ENCODE measurements at regions not wholly inside any gene's neighbourhood (a gene's known extent, or its start where the extent isn't known, plus 50 kb on each side); places are given as distances from the start of the nearest gene placed in this dataset.

GRCh38 chr5:5708367-5708919 is 286.0 kb downstream of the ICE1 start:
- intact Hi-C loops (cut with DNase I), result no loop called here
- no peak for DNase-seq (ENCODE audit: low spot score)

DNA sequence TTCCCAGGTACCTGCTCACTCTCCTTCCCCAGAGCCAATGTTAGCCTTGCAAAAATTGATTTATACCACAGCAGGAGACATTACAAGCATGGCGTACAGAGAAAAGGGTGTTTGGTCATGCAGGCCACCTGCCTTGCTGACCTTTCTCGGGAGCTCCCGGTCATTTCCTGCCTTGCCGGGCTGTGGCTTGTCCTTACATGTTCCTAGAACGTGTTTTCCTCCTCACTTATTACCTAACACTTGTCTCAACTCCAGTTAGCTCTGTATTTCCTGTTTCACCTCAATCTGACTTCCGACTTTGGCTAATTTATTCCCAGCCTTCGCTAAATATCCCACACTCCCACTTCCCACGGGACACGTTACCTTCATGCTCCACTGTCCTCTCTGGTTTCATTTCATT is 282.5 kb downstream of the ICE1 start:
- intact Hi-C loops (cut with DNase I), result no loop called here

GRCh38 chr5:5704352-5704751 is 281.9 kb downstream of the ICE1 start:
- no peak for DNase-seq (ENCODE audit: low spot score)
- intact Hi-C loops (cut with DNase I), result no loop called here

More for the DNA sequence above, 282.5 kb downstream of the ICE1 start:
- no peak for DNase-seq (ENCODE audit: low spot score)

DNA sequence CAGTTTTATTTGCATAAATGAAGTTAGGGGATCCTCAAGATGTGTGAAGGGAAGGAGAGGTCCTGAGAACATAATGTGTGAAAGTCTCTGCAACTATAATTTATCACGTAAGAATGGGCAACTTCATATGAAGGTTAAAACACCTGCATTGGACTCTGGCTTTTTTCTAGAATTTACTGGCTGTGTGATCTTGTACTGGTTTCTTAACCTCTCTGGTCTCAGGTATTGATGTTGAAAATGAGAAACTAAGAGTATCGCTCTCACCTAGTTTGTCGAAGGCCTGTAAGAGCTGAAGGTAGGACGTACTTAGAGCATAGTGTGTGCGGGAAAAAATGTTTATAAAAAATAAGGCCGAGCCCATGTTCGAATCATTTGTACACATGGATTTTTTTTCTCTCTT is 280.5 kb downstream of the ICE1 start:
- no peak for DNase-seq (ENCODE audit: low spot score)
- intact Hi-C loops (cut with DNase I), result no loop called here

- DNase-seq (ENCODE audit: low spot score), result no peak
- intact Hi-C loops (cut with DNase I), result no loop called here
These were observed 278.1 kb downstream of the ICE1 start for GRCh38 chr5:5700549-5700948.

DNA sequence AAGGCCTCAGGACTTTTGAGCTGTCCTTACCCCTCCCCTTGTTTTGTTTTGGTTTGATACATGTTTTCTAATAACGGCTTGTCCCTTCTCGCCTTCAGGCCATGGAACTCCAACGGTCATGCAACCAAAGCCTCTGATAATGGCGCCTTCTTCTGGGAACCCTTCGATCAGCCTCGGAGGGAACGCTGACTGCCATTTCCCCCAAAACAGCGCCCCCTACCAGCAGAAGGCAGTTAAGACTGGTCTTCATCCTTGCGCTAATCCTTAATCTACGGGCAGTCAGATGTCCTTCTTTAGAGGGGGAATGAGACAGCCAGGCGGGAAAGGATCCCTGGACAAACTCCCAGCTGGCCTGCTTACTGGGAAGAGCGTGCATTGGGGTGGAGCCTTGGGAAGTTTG is 276.6 kb downstream of the ICE1 start:
- no peak for DNase-seq (ENCODE audit: low spot score)
- intact Hi-C loops (cut with DNase I), result no loop called here

- DNase-seq (ENCODE audit: low spot score), result no peak
- intact Hi-C loops (cut with DNase I), result no loop called here
These were observed 272.8 kb downstream of the ICE1 start for GRCh38 chr5:5695266-5695665.

DNA sequence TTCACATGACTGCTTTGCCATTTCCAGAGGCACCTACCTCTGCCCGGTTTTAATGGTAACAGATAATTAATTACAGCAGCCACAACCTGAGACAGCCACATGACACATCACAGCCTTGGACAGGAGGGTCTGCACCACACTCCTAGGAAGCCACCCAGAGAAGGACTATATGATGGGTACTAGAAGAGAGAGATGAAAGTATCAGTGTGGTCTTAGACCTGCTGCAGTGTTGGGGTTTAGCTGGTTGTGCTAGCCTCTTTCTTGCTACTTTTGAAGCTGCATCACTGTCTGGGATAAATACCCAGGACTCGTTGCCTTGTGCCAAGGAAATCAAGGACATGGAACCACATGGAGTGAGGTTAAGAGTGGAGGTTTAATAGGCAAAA is 266.4 kb downstream of the ICE1 start:
- intact Hi-C loops (cut with DNase I), result no loop called here
- DNase-seq (ENCODE audit: low spot score), result no peak

GRCh38 chr5:5688194-5688924 is 265.9 kb downstream of the ICE1 start:
- intact Hi-C loops (cut with DNase I), result no loop called here
- no peak for DNase-seq (ENCODE audit: low spot score)

DNA sequence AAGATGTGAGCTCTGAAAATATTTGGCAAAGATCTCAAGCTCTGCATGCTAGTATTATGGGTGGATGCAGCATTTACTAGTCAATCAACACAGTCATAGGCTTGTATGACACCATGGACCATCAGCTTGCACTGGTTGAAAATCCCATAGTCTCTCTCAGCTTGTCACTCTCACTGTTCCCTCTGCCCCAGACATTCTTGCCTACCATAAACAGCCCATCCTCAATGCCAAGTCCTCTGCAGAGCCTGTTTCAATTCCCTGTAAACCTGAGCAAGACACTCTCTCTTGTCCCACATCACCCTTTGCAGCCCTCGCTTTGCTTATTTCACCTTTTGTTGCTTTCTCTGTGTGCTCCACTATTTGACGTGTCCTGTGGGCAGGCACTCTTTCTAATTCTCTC is 264.6 kb downstream of the ICE1 start:
- DNase-seq (ENCODE audit: low spot score), result no peak
- intact Hi-C loops (cut with DNase I), result no loop called here

DNA sequence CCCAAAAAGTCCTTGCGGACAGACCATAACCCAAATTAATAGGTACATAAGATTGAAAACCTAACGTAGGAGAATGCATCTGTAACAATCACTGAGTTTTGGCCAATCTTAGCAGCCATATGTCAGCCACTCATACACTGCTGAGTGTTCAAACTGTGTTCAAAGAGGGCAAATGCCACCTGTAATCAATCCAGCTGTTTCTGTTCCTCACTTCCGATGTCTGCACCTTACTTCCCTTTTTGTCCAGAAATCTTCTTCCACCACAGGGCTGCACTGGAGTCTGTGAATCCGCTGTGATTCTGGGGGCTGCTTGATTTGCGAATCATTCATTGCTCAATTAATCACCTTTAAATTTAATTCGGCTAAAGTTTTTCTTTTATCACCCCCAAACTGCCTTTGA is 263.9 kb downstream of the ICE1 start:
- no peak for DNase-seq (ENCODE audit: low spot score)
- intact Hi-C loops (cut with DNase I), result no loop called here

GRCh38 chr5:5685737-5686136 is 263.3 kb downstream of the ICE1 start:
- no peak for DNase-seq (ENCODE audit: low spot score)
- intact Hi-C loops (cut with DNase I), result no loop called here

DNA sequence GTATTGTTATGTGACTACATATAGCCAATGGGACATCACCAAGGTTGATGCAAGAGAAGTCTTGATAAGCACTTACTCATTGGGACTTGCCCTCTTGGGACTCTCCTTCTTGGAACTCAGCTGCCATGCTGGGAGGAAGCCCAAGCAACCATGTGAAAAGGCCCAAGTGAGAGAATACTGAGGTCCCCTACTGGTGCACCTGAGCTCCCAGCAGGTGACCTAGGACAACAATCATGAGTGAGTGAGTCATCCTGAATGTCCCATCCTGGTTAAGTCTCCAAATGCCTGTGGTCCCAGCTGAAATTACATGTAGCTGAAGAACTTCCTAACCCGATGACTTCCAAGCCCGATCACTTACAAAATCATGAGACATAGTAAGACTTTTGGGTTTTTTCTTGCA is 260.7 kb downstream of the ICE1 start:
- DNase-seq (ENCODE audit: low spot score), result no peak
- intact Hi-C loops (cut with DNase I), result no loop called here

DNA sequence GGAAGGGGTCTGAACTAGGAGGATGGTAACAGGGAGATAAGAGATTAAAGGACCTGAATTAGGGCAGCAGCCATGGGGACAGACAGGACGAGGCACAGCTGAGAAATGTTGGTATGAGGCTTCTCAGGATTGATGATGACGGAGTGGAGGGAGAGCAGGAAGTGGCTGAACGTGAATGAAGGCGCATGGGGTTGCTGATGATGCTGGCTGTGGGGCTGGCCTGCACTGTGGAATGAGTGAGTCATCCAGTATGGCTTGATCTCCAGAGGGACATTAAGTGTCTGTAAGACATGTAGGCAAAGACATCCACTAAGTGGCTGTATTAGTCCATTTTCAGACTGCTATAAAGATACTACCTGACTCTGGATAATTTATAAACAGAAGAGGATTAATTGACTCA is 256.4 kb downstream of the ICE1 start:
- DNase-seq (ENCODE audit: low spot score), result peak; percentile 90
- intact Hi-C loops (cut with DNase I), result no loop called here

- intact Hi-C loops (cut with DNase I), result no loop called here
- DNase-seq (ENCODE audit: low spot score), result no peak
These were observed 255.3 kb downstream of the ICE1 start for GRCh38 chr5:5677738-5678137.

GRCh38 chr5:5676218-5676617 is 253.7 kb downstream of the ICE1 start:
- no peak for DNase-seq (ENCODE audit: low spot score)
- intact Hi-C loops (cut with DNase I), result no loop called here

DNA sequence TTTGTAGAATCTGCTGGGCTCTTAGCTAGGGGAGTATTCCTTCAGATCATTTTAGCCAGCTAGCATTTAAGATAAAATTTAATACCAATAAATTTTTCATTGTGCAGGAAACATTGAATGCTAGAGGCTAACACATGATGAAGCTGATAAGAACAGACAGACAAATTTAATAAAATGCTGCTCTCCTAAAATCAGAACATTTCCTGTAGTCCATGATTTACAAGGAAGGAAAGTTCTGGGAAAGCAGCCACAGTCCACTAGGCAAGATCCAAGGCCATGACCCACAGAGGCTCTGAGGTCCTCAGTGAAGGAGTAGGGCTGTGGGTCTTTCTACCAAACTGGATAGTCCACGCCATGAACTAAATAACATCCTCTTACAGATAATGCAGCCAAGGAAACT is 253.0 kb downstream of the ICE1 start:
- DNase-seq (ENCODE audit: low spot score), result no peak
- intact Hi-C loops (cut with DNase I), result no loop called here

DNA sequence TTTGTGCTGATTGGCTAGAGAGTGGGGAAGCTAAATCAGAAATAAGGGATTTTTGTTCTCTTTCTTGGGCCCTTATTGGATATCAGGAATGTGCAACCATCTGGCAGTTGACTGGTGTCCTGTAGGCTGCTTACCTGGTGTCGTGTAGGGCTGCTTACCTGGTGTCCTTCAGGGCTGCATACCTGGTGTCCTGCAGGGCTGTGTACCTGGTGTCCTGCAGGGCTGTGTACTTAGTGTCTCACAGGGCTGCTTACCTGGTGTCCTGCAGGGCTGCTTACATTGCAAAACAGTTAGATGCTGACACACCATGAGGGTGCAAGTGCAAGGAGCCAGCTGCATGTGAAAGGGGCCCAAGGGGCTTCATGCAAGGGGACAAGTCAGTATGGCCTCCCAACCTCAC is 249.3 kb downstream of the ICE1 start:
- intact Hi-C loops (cut with DNase I), result no loop called here
- no peak for DNase-seq (ENCODE audit: low spot score)

GRCh38 chr5:5667136-5667554 is 244.7 kb downstream of the ICE1 start:
- intact Hi-C loops (cut with DNase I), result loop anchor here in 1 of 2 donors (10.0 kb wide), 1 partner anchor 152 kb away; no protein-coding TSS in a partner anchor
- no peak for DNase-seq (ENCODE audit: low spot score)

DNA sequence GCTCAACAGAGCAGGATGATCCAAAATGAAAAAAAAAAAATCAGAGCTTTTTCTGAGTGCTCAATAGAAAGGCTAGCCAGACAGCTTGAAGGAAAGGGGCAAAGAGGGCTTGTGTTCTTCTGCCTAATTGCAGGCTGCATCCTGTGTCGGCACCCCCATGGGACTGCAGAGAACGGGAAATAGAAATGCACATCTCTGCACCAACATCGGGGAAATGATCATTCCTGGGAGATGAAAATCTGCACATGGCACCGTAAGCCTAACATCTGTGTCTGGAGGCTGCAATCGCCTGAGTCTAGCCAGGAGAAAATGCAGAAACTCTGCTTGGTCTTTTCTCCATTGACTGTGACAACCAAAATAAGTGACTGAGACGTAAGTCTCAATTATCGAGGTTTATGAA is 243.9 kb downstream of the ICE1 start:
- intact Hi-C loops (cut with DNase I), result loop anchor here in 1 of 2 donors (10.0 kb wide), 1 partner anchor 152 kb away; no protein-coding TSS in a partner anchor
- DNase-seq (ENCODE audit: low spot score), result no peak

GRCh38 chr5:5666076-5666365 is 243.5 kb downstream of the ICE1 start:
- DNase-seq (ENCODE audit: low spot score), result no peak
- intact Hi-C loops (cut with DNase I), result loop anchor here in 1 of 2 donors (10.0 kb wide), 1 partner anchor 151 kb away; no protein-coding TSS in a partner anchor

Measured in posterior vena cava (tissue), 2 donors.